Nephron (organoid): ENCODE measurements at regions not wholly inside any gene's neighbourhood (a gene's known extent, or its start where the extent isn't known, plus 50 kb on each side); places are given as distances from the start of the nearest gene placed in this dataset.

Source experiments
- H3K27ac Mint-ChIP-seq, 3 experiments: 2 replicates each; pipeline ENCODE4 v1.8.0; 2020; ENCODE audit warnings: mixed read lengths in 3 of 3, mild to moderate bottlenecking in 2 of 3, moderate library complexity in 1 of 3
- H3K27me3 Mint-ChIP-seq: 2 replicates; pipeline ENCODE4 v1.8.0; 2021; ENCODE audit warnings: low read depth, mild to moderate bottlenecking, moderate library complexity, mixed read lengths
- H3K36me3 Mint-ChIP-seq: 2 replicates; pipeline ENCODE4 v1.8.0; 2020; ENCODE audit warnings: low read depth, mixed read lengths
- H3K4me1 Mint-ChIP-seq: 2 replicates; pipeline ENCODE4 v1.8.0; 2020; ENCODE audit warnings: mixed read lengths
- H3K4me3 Mint-ChIP-seq, 3 experiments: 2 replicates each; pipeline ENCODE4 v1.8.0; 2020; ENCODE audit warnings: mild to moderate bottlenecking in 3 of 3, mixed read lengths in 3 of 3, moderate library complexity in 2 of 3
- H3K9me3 Mint-ChIP-seq: 2 replicates; pipeline ENCODE4 v1.8.0; 2020; ENCODE audit warnings: mixed read lengths
- CTCF ChIP-seq, 3 experiments: fragments of 200-600 bp; sonication (generic); IDR thresholded peaks; one replicate each; pipeline ENCODE4 v1.5.0; 2021; ENCODE audit warnings: antibody characterized with exemption in 3 of 3; ENCODE audit not compliant: unreplicated experiment in 3 of 3

DNA sequence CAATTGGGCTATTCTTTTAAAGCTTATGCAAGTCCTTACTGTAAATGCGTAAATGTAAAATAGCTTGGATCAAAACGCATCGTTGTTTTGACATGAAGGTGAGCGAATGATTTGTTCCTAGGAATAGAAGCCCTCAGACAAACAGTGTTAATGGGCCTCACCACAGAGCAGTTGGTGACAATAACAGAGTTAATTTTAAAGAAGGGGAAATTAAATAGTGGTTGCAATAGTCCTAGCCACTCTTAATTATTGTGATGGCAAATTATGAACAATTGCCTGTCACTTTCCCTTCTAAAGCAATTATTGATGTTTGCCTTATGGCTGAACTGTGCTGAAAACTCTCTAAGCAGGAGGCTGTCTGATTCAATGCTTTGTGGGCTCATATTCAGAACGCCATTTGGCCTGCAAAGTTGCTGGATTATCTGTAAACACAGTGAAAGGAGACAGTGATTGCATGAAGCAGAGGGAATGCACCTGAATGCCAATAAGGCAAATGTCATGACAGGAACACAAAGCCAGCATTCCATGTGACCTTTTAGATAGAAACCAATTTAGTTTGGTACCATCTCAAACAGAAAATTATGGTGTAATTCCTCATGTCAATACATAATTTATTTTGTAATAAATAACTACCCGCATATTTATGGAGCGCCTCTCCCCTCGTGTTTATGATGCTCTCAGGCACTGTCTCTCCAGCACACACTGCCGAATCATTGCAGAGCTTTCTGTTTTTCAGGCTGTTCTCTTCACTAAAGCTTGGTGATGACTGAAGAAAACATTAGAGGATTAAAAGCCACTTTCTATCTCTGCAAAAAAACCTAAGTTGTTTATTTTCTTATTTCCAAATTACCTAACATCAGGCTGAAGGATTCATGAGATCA is 387.5 kb downstream of the HACE1 start:
- Mint-ChIP-seq H3K9me3 (no peaks in the 10 kb centered on the region), H3K27ac (no peak overlapping the region), H3K4me1 (no peaks in the 10 kb centered on the region), H3K4me3 (no peak overlapping the region), H3K27me3 (peaks cover 3% of the 10 kb centered on the region), H3K36me3 (no peaks in the 10 kb centered on the region)
- TF ChIP-seq CTCF (IDR thresholded peaks at IDR 0.05; ENCODE audit: unreplicated experiment in 3 of 3) = no peak

DNA sequence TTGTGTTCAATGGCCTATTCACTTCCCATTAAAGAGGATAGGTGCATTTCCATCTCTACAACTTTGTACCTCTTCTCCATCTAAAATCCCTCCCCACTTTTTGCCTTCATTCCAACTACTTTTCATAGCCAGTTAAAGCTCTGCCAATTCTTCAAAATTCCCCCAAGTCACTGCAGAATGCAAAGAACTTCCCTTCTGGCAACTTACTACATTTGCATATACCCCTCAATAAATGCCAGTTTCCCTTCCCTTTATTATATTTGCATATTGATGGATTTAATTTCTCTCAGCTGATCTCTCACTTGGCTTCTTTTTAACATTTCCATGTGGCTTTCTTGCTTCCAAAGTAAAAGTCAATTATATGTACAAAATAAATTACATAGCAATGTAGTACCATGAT is 393.4 kb downstream of the HACE1 start:
- H3K9me3 Mint-ChIP-seq = no peaks in the 10 kb centered on the region
- H3K4me3 Mint-ChIP-seq = no peak overlapping the region
- H3K36me3 Mint-ChIP-seq = no peaks in the 10 kb centered on the region

GRCh38 chr6:104462811-104463599 is 396.7 kb downstream of the HACE1 start:
- Mint-ChIP-seq H3K4me1 (no peaks in the 10 kb centered on the region), H3K4me3 (no peak overlapping the region), H3K36me3 (no peaks in the 10 kb centered on the region), H3K9me3 (no peaks in the 10 kb centered on the region), H3K27ac (no peak overlapping the region), H3K27me3 (no peaks in the 10 kb centered on the region)
- TF ChIP-seq CTCF (IDR thresholded peaks at IDR 0.05; ENCODE audit: unreplicated experiment in 3 of 3) = no peak

More for the DNA sequence above, 393.4 kb downstream of the HACE1 start:
- H3K27ac Mint-ChIP-seq = no peak overlapping the region
- no peak for TF ChIP-seq CTCF (IDR thresholded peaks at IDR 0.05; ENCODE audit: unreplicated experiment in 3 of 3)
- H3K27me3 Mint-ChIP-seq = no peaks in the 10 kb centered on the region
- H3K4me1 Mint-ChIP-seq = no peaks in the 10 kb centered on the region

DNA sequence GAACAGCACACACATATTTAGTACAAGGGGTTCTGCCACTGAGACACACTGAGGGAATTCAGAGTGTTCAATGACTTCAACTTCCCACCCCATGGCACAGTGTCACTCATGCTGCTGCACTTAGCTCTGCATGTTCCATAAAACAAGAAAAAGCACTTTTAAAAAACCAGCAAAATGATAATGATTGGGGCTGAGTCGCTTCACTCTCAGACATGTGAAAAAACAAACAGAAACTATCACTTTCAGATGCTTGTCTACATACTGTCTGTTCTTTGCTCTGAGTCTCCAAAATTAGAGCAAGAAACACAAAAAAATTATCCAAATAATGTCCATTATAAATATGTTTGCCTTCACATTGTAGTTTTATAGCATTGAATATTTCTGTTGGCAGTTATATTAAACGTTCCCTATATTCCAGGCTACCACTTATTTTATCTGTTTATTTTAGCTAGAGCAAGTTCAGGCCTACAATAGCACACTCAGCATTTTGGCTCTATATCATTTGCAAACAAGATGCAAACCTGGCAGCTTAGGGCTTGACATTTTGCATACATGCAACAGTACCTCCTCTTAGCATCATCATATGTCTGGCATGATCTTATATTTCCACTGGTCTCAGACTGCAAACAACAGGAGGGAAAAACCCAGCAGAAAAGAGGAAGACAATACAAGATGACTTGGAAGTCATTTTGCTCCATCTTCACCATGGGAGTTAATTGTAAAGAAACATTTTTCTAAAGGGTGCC is 398.8 kb downstream of the HACE1 start:
- no peaks in the 10 kb centered on the region for H3K4me1 Mint-ChIP-seq
- TF ChIP-seq CTCF (IDR thresholded peaks at IDR 0.05; ENCODE audit: unreplicated experiment in 3 of 3) = no peak
- H3K4me3 Mint-ChIP-seq = no peak overlapping the region
- H3K36me3 Mint-ChIP-seq = no peaks in the 10 kb centered on the region
- H3K27me3 Mint-ChIP-seq = no peaks in the 10 kb centered on the region
- H3K27ac Mint-ChIP-seq = no peak overlapping the region
- H3K9me3 Mint-ChIP-seq = peaks cover 2% of the 10 kb centered on the region

GRCh38 chr6:104459543-104459942 is 400.2 kb downstream of the HACE1 start:
- Mint-ChIP-seq H3K36me3 (no peaks in the 10 kb centered on the region), H3K27me3 (no peaks in the 10 kb centered on the region), H3K4me3 (no peak overlapping the region), H3K27ac (no peak overlapping the region), H3K9me3 (peaks cover 2% of the 10 kb centered on the region), H3K4me1 (no peaks in the 10 kb centered on the region)
- TF ChIP-seq CTCF (IDR thresholded peaks at IDR 0.05; ENCODE audit: unreplicated experiment in 3 of 3) = no peak
